NCI-H446 (cell line): ENCODE measurements at regions not wholly inside any gene's neighbourhood (a gene's known extent, or its start where the extent isn't known, plus 50 kb on each side); places are given as distances from the start of the nearest gene placed in this dataset.
A peak's percentile ranks its signal among the peaks of the same experiment; 100 is the strongest.
"Not testable (repeated sequence)": the region's sequence is repeated elsewhere in the genome, so short reads cannot be mapped to it uniquely, and the experiment has no call there.

Source experiments
- DNase-seq, 2 experiments: peaks; one replicate each; lab custom pipeline; 2025; lab: John Stamatoyannopoulos, UW

DNA sequence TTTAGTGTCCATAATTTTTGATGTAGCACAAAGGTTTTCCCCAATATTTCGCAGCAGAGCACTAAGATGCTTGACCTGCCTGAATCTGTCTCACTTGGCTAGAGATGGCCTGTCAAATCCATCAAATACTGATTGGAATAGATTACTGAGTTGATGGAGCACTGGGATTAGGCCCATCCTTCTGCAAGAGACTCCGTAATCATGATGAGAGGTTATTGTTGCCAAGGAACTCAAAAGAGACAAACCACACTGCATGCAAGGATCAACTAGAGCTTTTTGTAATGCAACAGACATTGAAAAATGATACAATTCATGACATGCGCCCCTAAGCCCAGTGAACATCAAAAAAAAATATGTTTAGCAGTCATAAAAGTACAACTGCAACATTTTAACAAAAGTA lies 585.3 kb upstream of the GRAMD2B start:
- peak in 1 of 2 experiments; percentile 0 for DNase-seq

DNA sequence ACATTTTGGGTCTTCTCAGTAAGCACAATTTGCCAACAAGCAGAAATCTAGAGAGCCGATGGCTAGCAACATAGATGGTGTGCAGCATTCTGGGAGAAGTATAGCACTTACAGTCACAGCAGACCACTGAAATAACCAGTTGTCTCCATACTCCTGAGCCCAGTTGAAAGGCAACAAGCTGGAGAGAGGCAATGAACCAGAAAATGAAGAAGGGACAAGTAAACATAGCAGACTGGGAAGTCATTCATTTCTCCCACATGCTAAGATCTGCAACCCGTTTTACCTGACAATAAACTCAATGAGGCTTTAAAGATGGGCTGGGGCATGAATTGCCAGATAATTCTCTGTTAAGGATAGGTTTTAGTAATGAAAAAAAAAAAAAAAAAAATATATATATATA lies 575.6 kb upstream of the GRAMD2B start:
- DNase-seq, result no peak

GRCh38 chr5:125848751-125849150 lies 574.5 kb upstream of the GRAMD2B start:
- DNase-seq, result no peak

GRCh38 chr5:125856949-125857348 lies 566.3 kb upstream of the GRAMD2B start:
- no peak for DNase-seq

DNA sequence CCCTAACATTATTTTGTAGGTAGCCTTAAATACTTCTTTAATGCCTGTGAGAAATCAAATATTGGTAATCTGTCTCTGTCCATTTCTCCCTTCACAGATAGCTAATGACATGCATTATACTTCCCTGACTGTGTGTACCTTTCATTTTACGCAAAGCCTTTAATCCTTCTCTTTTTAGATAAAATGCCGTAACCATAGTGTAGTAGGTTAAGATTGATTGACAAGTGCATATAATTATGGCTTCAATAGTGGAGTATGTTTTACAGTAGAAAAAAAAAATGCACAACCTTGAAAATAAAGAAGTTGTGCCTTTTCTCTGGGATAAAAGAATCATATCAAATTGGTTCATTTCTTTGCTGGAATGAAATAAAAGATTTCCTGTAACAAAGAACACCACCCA lies 559.6 kb upstream of the GRAMD2B start:
- no peak for DNase-seq

DNA sequence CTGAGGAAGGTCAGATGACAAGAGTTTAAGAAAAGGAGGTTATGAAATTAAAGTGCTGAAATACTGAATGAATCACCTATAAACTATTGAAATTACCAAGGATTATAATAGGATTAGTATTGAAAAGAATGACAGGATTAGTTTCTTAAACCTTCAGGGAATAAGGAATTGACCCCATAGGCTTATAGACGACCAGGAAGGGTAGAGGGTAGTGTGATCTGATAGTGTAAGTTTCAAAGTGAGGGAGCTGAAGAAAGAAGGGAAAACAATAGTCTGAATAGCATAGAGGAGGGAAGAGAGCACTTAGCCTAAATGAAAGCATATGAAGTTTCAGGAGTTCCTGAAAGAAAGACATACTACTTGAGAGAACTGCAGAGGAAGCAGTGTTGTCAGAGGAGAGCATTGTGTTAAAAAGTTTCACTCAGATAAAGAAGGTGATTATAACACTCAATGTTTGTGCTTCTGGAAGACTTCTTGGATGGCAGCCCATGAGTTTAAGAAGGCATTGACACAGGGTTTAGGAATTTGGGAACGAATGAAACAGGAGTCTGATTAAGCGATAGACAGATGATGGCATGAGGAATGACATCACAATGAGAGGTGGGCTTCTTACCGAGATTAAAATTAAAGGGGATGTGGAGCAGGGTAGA lies 557.9 kb upstream of the GRAMD2B start:
- no peak for DNase-seq

- no peak for DNase-seq
Measured at GRCh38 chr5:125868036-125868435, 555.2 kb upstream of the GRAMD2B start.

GRCh38 chr5:125870256-125870655 lies 553.0 kb upstream of the GRAMD2B start:
- DNase-seq, result no peak

- DNase-seq, result no peak
Measured at GRCh38 chr5:125874057-125874456, 549.2 kb upstream of the GRAMD2B start.

DNA sequence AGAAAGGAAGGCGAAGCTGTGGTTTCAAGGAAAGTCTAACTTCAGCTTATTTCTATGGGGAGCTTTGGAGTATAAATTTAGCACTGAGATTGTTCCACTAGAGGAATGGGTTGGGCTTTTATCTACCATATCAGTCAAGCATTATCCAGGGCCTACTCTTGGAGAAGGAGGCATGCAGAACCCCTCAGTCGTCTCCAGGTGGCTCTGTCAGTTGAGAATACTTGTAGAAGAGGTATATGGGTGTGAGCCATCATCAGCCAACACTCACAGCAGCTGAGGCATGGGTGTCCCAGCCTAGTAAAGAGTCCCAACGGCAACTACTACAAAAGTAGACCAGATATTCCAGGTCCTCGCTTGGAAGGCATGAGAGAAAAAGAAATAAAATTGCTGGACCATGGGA lies 548.5 kb upstream of the GRAMD2B start:
- no peak for DNase-seq

DNA sequence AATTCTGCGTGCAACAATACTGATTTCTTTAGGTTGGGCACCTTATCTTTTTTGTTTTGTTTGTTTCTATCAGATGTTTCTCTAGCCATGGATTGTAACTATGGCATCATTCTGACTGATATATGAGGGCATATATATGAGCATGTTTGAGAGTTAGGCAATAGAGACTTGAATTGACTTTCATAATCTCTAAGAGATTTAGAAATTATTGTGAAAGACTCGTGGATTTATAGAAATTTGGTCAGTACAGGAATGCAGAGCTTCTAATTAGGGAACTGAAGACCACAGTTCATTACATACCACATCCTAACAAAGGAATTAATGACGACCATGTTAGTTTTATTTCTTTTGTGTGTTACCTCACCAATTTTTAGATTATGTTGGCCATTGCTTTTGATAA lies 546.0 kb upstream of the GRAMD2B start:
- no peak for DNase-seq

DNA sequence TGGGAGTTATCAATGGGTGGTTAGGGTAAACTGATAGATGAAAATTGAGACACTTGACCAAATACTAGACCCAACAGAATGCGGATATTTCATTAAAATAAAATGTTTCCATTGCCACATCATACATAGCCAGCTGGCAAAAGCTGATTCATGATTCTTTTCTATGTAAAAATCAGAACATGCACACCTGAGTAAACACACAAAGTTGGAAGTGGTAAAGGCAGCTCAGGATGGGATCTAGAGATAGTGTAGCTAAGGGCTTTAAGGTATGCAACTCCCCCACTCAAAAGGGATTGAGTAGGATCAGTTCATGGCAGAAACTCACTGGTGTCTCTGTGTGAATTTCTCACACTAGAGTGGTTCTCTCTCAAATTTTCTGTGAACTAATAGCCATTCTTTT lies 541.1 kb upstream of the GRAMD2B start:
- DNase-seq, result no peak

DNA sequence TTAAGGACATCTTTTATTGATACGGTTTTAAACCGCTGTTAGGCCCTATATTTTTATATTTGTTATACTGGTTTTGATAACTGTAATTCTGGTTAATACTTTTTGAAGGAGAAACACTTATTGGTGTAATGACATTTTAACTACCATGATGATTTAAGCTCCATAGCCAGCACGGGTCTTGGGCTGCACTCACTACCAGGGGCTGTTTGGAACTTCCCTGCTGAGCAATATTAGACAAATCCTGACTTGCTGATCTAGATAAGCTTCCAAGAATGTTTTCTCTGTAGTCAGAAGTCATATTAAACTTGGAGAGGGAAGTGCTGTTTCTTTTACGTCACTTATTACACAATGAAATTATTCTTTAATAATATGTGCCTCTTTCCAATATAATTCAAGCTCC lies 540.0 kb upstream of the GRAMD2B start:
- DNase-seq, result no peak

GRCh38 chr5:125888358-125888757 lies 534.9 kb upstream of the GRAMD2B start:
- no peak for DNase-seq

- no peak for DNase-seq
Measured at GRCh38 chr5:125890511-125890931, 532.7 kb upstream of the GRAMD2B start.

- no peak for DNase-seq
Measured at GRCh38 chr5:125891061-125891725, 532.0 kb upstream of the GRAMD2B start.

GRCh38 chr5:125894383-125894782 lies 528.8 kb upstream of the GRAMD2B start:
- peak in 1 of 2 experiments; percentile 13 for DNase-seq

DNA sequence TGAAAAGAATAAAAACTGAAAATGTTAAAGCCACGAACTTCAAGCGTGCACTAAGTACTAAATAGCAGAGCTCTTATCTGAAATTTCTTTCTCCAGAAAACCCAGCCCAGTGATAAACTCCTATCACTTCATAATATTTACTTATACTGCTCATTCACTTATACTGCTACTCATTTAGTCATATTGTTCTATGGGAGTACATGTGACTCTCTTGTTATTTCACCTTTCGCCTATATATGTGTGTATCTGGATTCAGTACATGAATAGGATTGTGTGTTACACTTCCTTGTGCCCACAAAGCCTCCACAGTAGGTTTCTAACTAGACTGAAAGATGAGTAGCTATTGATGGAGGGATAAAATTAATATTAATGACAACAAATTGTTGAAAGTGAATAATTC lies 526.8 kb upstream of the GRAMD2B start:
- DNase-seq, result no peak

DNA sequence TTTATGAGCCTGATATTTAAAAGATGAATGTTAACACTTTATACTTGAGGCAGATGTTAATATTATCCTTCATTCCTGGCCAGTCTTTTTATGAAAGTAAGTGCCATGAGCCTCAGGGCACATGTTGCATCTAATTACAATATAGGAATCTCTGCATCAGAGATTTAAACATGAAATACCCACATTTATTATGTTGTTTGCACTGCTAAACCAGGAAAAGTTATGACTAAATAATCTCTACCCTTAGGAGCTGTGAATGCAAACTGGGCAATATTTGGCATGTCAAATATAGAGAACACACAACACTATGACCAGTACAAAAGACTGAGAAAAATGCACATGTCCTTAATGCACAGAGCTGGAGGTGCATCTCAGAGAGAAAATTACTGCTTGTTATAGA lies 526.1 kb upstream of the GRAMD2B start:
- no peak for DNase-seq

DNA sequence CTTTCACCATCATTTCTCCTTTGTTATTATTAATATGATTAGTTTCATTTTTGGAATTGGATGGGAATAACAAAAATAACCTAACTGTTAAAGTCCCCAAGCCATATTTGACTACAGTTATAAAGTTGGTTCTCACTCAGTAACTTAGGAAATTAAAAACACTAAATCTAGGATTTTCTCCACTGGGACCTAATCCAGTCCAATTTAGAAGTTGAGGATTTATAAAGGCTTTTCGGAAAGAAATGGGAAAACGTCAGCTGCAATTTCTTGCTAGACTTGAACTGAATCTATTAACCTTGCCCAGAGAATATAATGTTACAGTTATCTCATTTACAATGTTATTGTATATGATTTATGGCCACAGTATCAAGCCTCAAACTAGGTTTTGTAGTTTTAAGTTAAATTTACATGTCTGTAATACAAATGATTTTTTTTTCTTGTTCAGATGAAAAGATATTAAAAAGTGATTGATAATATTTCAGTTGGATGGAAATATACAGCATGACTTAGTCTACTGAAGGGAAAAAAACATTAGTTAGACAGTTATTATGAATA lies 524.3 kb upstream of the GRAMD2B start:
- no peak for DNase-seq

- DNase-seq, result no peak
Measured at GRCh38 chr5:125912028-125912427, 511.2 kb upstream of the GRAMD2B start.

DNA sequence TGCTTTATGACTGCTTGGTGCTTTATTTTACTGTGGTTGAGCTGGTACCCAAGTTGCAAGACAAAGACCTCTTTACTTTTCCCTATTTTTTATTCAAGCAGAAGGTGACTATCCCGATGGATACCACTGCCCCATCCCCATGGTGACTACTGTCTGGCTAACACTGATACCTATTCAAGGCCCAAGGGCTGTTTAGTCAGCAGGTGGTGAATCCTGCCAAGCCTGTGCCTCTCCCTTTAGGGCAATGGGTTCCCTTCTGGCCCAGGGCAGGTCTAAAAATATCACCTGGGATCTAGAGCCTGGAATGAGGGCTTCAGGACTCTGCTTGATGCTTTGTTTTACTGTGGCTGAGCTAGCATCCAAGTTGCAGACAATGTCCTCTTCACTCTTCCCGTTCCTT lies 510.0 kb upstream of the GRAMD2B start:
- DNase-seq, result no peak

DNA sequence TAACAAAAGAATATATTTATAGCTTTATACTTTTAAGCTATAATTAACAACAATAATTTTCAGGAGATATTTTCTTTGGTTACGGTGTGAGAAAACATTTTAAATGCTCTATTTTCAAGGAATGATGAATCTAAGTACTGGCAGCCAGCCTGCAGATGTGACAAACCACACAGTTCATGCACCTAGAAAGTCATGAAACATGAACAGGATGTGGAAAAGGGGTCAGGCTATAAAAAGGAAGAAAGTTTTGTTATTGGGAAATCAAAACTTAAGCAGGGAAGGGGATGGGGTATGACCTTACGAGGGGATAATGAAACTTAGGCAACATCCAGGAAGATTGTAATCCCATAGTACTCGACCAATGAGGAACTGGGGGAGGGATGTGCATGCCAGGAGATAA lies 508.7 kb upstream of the GRAMD2B start:
- DNase-seq, result no peak

DNA sequence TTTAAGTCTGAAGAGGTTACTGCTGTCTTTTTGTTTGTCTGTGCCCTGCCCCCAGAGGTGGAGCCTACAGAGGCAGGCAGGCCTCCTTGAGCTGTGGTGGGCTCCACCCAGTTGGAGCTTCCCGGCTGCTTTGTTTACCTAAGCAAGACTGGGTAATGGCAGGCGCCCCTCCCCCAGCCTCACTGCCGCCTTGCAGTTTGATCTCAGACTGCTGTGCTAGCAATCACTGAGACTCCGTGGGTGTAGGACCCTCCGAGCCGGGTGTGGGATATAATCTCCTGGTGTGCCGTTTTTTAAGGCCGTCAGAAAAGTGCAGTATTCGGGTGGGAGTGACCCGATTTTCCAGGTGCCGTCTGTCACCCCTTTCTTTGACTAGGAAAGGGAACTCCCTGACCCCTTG lies 499.3 kb upstream of the GRAMD2B start:
- DNase-seq, result not testable (repeated sequence)
